ENCODE measurements at regions not wholly inside any gene's neighbourhood (a gene's known extent, or its start where the extent isn't known, plus 50 kb on each side); places are given as distances from the start of the nearest gene placed in this dataset.
A peak's percentile ranks its signal among the peaks of the same experiment; 100 is the strongest.

DNA sequence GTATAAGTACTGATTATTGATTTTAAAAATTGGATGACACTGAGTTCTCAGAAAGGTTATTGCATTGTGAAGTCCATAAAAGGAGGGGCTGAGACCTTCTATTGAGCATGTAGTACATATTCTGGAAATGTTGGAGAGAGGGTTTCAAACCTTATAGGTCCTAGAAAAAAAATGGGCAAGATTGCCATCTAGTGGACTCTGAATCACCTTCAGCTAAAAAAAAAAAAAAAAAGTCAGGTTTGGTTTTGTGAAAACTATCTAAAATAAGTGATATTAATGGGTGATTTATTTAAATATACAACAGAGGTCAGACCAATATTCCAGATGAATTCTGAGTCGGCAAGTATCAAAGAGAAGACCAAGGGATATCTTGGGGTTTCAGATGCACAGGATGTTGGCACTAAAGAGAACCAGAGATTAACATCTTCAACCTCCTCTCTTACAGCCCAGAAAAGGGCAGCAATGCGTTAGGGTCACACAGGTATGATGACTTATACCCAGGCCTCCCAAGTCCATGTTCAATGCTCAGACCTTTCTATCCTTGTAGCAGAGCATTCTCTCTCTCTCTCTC is 109.8 kb upstream of the NMUR2 start:
- TF ChIP-seq POLR2A (IDR thresholded peaks at IDR 0.05) (no peak), POLR2AphosphoS5 (IDR thresholded peaks at IDR 0.05) (no peak)
- TF ChIP-seq, protein P1, sequence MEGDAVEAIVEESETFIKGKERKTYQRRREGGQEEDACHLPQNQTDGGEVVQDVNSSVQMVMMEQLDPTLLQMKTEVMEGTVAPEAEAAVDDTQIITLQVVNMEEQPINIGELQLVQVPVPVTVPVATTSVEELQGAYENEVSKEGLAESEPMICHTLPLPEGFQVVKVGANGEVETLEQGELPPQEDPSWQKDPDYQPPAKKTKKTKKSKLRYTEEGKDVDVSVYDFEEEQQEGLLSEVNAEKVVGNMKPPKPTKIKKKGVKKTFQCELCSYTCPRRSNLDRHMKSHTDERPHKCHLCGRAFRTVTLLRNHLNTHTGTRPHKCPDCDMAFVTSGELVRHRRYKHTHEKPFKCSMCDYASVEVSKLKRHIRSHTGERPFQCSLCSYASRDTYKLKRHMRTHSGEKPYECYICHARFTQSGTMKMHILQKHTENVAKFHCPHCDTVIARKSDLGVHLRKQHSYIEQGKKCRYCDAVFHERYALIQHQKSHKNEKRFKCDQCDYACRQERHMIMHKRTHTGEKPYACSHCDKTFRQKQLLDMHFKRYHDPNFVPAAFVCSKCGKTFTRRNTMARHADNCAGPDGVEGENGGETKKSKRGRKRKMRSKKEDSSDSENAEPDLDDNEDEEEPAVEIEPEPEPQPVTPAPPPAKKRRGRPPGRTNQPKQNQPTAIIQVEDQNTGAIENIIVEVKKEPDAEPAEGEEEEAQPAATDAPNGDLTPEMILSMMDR (IDR thresholded peaks at IDR 0.05), result peak in 1 of 4 experiments; percentile 20
